ENCODE measurements at regions not wholly inside any gene's neighbourhood (a gene's known extent, or its start where the extent isn't known, plus 50 kb on each side); places are given as distances from the start of the nearest gene placed in this dataset.
A peak's percentile ranks its signal among the peaks of the same experiment; 100 is the strongest.
"Not testable (repeated sequence)": the region's sequence is repeated elsewhere in the genome, so short reads cannot be mapped to it uniquely, and the experiment has no call there.

DNA sequence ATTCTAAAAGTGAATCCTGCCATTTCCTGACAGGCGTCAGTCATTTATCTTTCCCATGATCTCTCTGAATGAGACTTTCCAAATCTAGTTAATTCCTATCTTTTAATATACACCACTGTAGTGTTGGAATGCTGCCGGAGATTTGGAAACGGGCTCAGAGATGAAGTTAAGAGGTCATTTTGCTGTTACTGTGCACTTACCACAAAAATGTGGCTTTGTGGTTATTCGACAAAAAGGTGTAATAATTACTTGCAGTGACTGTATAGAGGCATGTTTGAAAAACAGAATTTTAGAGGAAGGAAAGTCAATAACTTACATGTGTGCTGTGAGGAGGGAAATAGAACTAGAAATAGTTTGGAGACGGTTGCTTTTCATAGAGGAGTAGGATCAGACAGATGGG, 460.2 kb upstream of the BTBD3 start:
- DNase-seq (ENCODE audit: low read depth in 2 of 3, low spot score in 2 of 3), result peak in 1 of 3 donors; percentile 39

DNA sequence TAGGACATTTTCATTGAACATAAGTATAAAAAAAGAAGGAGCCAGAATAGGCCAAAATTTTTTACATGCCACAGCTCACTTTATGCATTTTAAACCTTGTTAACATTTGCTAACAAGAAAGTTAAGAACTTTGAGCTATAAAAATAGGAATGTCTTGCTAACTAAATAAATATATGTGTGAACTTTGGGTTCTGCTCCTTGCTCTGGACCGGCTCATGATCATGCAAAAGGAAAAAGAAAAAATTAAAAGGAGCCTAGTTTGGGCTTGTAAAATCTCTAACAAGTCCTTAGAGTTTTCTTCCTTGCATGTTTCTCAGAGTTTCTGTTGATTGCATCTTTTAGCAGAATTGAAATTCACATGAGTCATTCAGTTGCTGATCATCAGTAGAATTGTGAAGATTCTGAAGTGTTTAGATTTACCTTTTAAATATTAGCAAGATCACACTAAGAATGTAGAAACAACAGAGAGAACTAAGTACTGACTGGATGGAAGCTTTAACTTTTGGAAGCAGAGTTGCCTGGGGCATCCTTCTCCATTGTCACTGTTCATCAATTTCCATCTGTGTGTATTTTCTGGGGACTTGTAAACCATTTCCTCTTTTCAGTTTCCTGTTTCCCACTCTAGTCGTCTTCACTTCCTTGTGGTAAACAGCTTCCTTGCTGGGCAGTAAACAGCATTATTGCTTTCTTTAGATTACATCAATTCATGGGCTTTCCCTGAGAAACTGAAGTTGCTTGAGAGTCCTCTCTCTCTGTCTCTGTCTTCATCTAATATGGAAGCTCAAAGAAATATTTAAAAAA, 458.4 kb upstream of the BTBD3 start:
- DNase-seq (ENCODE audit: low read depth in 2 of 3, low spot score in 2 of 3), result no peak

DNA sequence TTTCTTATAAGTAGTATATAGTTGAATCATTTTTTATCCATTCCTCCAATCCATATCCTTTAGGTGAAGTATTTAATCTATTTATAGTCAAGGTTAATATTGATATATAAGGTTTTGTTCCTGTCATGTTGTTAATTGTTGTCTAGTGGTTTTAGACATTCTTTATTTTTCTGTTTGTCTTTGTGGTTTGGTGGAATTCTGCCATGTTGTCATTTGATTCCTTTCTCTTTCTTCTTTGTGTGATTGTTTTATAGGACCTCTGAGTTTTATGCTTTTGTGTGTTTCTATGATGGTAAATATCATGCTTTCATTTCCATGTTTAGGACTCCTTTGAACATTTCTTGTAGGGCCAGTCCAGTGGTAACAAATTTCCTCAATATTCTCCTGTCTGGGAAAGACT, 450.3 kb upstream of the BTBD3 start:
- no peak for DNase-seq (ENCODE audit: low read depth in 2 of 3, low spot score in 2 of 3)

DNA sequence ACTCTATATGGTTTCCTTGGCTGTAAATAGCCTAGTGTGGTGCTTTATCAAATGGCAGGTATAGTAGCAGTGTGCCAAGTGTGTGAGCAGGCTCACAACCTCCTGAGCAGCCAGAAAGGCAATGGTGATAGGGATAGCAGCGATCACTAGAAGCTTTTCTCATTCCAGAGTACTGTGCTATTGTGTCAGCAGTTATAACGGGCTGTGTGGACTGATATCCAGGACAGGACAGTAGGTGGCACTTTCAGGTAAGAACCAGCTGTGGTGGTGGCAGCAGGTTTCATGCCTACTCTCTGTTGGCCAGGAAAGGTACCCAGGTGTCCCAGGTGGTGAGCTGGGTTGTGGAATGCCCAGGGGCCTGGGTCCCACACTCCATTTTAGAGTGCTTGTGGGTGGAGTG, 448.8 kb upstream of the BTBD3 start:
- no peak for DNase-seq (ENCODE audit: low read depth in 2 of 3, low spot score in 2 of 3)

DNA sequence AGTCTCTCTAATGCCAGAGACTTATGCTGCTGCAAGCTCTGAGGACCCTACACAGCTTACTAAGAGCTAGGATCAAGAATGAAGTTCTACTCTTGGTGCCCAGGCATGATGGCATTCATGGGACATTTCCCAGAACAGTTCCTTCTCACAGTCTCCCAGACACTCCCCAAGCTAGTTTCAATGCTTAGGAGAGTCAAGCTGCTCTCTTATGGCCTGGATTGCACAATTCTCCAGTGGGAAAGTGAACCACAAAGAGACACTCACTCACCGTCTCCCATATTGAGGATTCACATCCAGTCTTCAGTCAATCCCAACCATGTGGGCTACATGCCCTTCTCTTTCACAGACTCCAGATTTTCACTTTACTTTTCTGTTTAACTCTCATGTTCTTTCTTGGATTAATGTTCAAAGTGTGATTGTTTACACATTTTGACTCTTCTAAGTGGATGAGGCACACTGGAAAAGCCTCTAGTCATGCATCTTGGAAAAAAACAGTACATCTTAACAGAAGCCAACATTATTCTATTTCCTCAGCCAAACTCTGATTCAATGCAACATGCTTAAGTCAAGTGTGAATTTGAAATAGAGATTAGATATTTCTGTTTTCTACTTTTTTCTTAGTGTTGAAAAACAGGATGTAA, 447.8 kb upstream of the BTBD3 start:
- DNase-seq (ENCODE audit: low read depth in 2 of 3, low spot score in 2 of 3), result no peak

DNA sequence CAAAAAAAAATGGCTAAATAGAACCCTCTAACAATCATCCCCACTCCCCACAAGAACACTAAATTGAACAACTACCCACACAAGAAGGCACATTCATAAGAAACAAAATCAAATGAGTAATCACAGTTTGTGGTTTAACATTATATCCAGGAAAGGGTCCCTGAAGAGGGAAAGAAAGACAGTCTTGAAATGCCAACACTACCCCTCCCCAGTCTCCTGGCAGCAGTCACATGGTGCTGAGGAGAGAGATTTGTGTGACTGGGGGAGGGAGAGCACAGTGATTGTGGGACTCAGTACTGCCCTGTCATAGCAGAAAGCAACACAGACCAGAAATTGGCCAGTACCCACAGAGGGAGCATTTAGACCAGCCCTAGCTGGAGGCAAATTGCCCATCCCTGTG, 443.7 kb upstream of the BTBD3 start:
- no peak for DNase-seq (ENCODE audit: low read depth in 2 of 3, low spot score in 2 of 3)

DNA sequence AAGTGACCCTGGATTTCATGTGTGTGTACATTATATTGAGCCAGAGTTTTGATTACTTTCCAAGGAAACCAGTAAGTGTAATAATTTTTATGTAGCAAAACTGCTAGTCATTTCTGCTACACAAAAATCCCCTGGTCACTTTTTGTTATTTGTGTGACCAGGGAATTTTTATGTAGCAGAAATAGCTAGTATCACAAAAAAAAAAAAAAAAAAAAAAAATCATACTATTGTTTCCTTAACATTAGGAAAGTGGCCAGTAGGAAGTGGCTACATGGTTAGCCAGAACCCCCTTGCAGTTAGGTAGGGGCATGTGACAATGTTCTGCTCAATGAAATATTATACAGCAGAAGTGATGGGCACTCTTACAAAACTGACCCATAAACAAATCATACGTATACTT, 434.0 kb upstream of the BTBD3 start:
- DNase-seq (ENCODE audit: low read depth in 2 of 3, low spot score in 2 of 3), result no peak

DNA sequence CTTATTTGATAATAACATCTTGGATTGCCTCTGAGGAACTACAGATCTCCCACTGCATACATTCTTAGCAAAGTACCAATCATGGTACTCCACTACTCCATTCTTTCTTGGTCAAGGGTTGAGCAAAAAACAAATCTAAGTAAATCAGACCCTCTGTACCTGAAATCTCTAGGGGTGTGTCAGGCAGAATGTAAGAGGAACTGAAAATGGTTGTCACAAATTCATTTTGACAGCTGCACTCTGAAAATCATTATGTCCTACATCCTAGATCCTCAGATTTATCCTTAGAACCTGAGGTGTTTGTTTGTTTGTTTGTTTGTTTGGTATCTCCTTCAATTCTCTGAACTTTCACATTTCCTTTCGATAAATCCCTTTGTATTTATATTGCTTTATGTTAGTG, 433.2 kb upstream of the BTBD3 start:
- no peak for DNase-seq (ENCODE audit: low read depth in 2 of 3, low spot score in 2 of 3)

DNA sequence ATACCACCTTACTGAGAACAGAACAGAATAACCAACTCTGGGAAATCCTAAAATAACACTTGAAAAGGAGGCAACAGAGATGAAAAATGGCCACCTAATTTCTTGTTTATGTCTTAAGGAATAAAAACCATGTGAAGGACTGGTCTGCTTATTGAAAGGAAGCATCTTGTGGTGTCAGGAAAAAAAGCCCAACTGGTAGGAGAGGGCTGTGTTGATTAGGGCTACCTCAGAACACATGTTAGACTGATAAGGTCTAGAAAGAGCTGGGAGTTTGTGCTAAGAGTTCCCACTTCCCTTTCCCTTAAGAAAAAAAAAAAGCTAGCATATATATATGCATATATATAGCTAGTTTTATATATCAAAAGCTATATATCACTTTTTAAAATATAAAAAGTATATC, 425.3 kb upstream of the BTBD3 start:
- peak in 1 of 3 donors; percentile 3 for DNase-seq (ENCODE audit: low read depth in 2 of 3, low spot score in 2 of 3)

DNA sequence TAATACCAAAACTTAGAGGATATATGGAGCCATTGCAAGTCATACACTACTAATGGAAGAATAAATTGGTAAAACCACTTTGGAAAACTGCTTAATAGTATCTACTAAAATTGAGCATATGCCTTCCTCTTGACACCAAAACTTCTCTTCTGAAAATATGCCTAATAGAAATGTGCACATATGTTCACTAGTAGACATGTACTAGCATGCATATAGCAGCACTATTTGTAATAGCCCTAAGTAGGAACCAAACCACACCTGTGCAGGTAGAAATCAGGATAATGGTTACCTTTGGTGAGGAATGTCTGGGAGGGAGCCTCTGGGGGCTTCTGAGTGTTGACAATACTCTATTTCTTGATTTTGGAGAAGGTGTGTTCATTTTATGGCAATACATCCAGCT, 424.8 kb upstream of the BTBD3 start:
- no peak for DNase-seq (ENCODE audit: low read depth in 2 of 3, low spot score in 2 of 3)

DNA sequence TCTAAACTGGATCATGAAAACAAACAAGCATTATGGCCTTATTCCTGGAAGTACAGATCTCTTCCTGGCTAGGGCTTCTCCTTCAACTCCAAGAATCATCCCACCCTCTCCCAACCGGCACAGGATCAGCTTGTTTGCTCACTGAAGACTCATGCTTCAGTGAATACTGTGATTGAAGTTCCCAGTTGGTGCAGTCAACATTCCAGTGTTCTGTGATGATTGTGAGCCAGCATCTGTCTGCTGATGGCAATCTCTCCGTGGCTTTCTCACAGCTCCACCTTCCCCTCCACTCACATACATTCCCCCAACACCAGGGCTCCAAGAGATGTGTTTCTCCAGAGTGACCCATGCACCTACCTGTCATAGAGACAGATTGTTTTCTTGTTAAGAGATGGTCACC, 421.3 kb upstream of the BTBD3 start:
- no peak for DNase-seq (ENCODE audit: low read depth in 2 of 3, low spot score in 2 of 3)

DNA sequence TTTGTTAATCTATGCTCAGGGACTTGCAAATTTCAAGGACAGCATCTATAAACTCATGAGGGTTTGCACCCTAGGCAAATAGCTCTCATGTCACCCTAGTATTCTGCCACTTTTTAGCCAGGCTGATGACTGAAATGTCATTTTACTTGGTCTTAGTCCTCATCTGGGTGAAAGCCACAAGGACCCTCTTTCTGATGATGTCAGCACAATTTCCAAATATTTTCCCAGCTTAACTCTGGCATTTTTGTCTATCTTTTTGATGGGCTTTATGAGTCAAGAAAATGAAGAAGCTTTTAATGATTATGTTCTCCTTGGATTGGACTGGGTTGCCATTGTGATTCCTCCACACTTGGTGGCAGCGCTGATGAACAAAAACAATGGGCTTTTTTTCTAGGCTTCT, 420.1 kb upstream of the BTBD3 start:
- DNase-seq (ENCODE audit: low read depth in 2 of 3, low spot score in 2 of 3), result no peak

DNA sequence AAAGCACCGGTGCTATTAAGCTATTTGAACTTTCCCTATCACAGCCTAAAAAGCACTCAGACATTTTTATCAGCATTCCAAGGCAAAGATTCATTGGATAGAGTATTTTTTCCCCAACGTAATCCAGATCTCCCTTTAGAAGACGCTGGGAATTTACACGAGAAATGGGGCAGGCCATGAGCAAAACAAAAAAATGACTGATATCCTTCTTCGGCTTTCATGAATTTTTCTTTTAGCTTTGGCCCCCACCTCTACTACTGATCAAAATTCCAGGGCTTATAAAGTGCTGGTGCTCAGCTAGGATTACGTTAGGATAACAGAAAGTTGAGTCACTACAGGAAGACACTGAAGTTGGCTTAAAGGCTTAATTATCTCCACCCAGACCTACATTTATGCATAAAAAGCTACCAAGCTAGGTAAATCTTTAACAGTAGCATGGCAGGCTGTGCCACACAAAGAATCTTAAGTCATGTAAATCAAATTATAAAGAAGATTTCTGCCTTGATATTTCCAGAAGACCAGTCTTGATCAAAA, 418.5 kb upstream of the BTBD3 start:
- no peak for DNase-seq (ENCODE audit: low read depth in 2 of 3, low spot score in 2 of 3)

DNA sequence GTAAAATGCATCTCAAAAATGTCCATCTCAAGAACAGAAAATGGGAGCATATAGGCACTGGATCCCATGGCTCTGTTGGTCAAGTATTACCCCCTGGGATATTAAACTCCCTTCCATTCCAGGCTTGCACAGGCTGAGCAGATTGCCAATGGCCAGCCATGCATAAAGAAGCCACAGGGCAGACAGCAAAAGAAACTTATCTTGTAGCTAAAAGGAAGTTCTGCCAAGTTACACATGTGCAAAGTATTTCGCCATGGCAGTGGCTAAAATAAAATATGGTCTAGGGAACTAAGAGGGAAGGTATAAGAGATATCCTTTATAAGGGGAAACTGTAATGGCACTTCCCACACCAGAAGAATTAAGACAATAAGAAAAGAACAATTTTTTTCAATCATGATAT, 415.6 kb upstream of the BTBD3 start:
- DNase-seq (ENCODE audit: low read depth in 2 of 3, low spot score in 2 of 3), result no peak

DNA sequence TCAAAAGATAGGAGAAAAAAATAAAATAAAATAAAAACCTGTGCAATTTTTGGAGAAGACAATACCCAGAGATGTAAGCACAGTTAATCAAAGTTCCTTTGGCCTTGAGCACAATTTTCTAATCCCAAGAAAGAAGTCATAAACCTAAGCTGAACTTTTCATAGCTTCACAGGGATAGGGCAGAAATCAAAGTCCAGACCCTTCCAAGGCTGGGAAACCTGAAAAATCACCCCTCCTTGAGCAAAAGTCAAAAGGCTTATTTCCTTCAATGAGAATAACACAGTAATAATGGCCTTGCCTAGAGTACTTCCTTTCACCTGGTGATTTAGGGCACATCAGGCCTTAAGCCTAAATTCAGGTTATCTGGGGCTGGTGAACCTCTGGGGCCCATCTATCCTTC, 415.0 kb upstream of the BTBD3 start:
- DNase-seq (ENCODE audit: low read depth in 2 of 3, low spot score in 2 of 3), result no peak

DNA sequence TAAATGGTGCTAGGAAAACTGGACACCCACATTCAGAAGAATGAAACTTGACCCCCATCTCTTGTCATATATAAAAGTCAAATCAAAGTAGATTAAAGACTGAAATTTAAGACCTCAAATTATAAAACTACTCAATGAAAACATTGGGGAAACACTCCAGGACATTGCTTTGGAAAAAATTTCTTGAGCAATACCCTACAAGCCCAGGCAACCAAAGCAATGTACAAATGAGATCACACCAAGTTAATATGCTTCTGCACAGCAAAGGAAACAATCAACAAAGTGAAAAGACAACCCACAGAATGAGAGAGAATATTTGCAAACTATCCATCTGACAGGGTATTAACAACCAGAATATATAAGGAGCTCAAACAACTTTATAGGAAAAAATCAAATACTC, 407.9 kb upstream of the BTBD3 start:
- DNase-seq (ENCODE audit: low read depth in 2 of 3, low spot score in 2 of 3), result no peak

DNA sequence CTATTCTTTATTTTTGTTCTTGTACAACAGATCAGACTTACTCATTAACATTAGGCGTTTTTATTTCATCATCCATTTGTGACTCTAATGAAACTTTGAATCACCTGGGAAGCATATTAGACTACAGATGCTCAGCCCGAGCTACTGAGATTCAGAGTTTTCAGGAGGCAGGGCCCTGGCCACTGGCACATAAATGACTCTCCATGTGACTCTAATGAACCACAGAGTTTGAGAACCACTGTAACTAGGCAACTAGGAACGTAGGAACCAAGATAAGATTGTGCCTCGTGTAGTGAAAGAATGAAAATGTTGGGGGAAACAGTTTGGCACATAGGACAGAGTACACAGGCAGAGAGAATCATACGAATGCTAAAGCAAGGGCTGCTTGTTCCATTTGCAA, 405.9 kb upstream of the BTBD3 start:
- DNase-seq (ENCODE audit: low read depth in 2 of 3, low spot score in 2 of 3), result no peak

DNA sequence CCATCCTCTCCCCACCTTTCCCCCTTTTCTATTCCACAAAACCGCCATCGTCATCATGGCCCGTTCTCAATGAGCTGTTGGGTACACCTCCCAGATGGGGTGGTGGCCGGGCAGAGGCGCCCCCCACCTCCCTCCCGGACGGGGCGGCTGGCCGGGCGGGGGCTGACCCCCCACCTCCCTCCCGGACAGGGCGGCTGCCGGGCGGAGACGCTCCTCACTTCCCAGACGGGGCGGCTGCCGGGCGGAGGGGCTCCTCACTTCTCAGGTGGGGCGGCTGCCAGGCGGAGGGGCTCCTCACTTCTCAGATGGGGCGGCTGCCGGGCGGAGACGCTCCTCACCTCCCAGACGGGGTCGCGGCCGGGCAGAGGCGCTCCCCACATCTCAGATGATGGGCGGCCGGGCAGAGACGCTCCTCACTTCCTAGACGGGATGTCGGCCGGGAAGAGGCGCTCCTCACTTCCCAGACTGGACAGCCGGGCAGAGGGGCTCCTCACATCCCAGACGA, 404.4 kb upstream of the BTBD3 start:
- DNase-seq (ENCODE audit: low read depth in 2 of 3, low spot score in 2 of 3), result not testable (repeated sequence)

DNA sequence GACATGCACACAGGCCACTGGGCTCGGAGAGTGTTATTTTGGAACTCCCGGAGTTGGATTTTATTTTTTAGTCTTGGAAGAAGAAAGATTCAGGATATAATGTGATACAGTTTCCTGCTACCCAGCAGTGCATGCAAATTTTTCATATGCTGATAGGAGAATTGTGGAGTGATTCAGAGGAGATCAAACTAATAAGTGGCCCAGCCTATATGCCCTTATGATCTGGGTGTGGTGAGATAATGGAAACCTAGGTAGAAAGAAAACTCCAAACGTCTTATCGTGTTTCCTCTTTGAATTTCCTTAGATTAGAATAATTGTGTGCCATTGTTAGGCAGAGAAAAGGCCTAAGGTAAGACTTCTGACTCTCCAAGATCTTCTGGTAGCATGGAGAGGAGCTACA, 401.2 kb upstream of the BTBD3 start:
- DNase-seq (ENCODE audit: low read depth in 2 of 3, low spot score in 2 of 3), result no peak

DNA sequence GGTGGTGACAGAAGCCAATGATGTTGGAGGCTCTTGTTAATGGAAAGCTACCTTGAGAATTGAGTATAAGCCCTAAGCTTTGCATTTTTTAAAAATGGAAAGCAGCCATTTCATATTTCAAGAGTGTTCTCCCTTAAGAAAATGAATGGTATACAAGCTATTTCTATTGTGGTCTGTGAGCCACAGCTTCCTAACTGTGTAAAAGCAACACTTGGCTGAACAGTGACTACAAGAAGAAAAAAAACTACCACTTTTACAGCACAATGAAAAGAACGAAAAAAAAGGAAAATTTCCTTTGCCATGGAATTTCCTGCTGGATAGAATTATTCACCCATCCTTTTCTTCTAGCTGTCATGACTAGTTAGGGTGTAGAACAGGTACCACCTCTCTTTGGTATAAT, 397.1 kb upstream of the BTBD3 start:
- DNase-seq (ENCODE audit: low read depth in 2 of 3, low spot score in 2 of 3), result no peak

DNA sequence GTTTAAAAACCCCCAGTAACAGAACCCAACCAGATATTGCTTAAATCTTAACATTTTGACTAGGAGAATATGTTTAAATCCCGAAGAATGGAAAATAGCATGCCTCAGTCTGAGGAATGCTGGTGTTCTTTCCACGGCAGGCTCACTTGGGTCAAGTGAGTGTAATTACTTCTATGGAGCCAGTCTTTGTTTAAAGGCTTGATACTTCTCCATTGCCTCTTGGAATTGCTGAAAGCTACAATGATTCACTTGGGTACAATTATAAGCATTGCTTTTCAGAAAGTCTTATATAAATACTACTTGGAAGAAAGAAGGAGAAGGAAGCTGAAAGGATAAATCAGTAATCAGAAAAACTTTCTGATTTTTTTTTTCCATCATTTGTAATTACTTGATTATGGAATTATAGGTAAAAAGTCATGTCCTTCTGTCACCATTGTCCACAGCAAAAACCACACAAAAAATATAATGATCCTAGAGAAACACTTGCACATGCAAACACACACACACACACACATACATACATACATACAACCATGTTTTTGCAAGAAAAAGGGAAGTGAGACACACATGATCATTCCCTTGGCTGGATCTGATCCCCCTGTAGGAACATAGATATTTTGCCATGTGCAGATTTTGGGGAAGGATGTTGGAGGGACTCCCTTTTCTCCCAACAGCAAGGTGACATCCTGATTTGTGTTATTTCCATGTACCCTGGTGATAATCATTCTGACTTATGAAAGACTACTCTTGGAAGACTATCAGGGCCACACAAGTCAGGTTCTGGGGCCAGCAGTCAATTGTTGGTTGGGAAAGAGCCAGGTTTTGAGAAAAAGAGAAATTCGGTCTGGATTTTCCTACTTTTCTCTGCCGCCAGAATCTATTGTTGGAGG, 396.0 kb upstream of the BTBD3 start:
- DNase-seq (ENCODE audit: low read depth in 2 of 3, low spot score in 2 of 3), result no peak

All from hematopoietic multipotent progenitor cell (in vitro differentiated cells).